ENCODE measurements at regions not wholly inside any gene's neighbourhood (a gene's known extent, or its start where the extent isn't known, plus 50 kb on each side); places are given as distances from the start of the nearest gene placed in this dataset.

DNA sequence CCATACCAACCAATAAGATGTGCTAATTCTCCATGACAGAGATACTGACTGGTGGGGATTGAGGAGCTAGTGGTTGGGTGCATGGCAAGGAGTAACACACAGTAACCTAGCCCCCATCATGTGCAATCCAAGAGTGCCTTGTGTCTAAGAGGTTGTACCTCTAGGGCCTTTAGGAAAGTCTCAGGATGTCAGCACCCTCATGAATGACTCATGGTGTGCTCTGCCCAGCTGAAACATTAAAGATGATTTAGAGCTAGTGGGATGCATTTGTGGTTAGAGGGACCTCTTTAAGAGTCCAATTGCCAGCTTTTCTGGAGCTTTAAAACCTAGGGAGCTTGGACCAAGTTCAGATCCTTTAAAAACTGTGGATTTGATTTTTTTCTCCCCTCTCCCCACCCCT is 181.1 kb downstream of the HERPUD2 start:
- TF ChIP-seq CTCF (IDR thresholded peaks at IDR 0.05): no peak
- no peak for TF ChIP-seq POLR2A (IDR thresholded peaks at IDR 0.05)
